ENCODE measurements at regions not wholly inside any gene's neighbourhood (a gene's known extent, or its start where the extent isn't known, plus 50 kb on each side); places are given as distances from the start of the nearest gene placed in this dataset.
"Not testable (repeated sequence)": the region's sequence is repeated elsewhere in the genome, so short reads cannot be mapped to it uniquely, and the experiment has no call there.

DNA sequence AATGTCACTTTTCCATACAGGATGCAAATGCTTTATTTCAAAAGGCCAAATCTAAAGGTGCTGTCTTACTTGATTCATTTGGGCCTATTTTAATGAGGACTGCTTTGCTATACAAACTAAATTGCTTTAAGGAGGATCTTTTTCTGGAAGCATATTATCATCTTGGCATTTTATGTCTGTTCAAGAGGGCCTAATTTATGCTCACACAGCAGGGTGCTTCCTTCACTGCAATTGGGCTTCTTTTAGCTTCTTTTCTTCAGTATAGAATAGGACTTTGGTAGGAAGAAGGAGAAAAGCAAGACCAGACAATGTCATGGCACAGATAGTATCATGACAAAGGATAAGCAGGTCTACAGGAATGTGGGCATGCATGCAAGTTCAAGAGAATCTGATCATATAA is 222.4 kb upstream of the ANKRD50 start:
- TF ChIP-seq, protein P1, sequence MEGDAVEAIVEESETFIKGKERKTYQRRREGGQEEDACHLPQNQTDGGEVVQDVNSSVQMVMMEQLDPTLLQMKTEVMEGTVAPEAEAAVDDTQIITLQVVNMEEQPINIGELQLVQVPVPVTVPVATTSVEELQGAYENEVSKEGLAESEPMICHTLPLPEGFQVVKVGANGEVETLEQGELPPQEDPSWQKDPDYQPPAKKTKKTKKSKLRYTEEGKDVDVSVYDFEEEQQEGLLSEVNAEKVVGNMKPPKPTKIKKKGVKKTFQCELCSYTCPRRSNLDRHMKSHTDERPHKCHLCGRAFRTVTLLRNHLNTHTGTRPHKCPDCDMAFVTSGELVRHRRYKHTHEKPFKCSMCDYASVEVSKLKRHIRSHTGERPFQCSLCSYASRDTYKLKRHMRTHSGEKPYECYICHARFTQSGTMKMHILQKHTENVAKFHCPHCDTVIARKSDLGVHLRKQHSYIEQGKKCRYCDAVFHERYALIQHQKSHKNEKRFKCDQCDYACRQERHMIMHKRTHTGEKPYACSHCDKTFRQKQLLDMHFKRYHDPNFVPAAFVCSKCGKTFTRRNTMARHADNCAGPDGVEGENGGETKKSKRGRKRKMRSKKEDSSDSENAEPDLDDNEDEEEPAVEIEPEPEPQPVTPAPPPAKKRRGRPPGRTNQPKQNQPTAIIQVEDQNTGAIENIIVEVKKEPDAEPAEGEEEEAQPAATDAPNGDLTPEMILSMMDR (IDR thresholded peaks at IDR 0.05; ENCODE audit: borderline replicate concordance), result no peak
- H3K4me3 ChIP-seq, result no peak overlapping the region
- no peaks in the 10 kb centered on the region for H3K36me3 ChIP-seq
- no peak overlapping the region for H3K27ac ChIP-seq (replicated peaks)
- H3K4me1 ChIP-seq, result peaks cover 45% of the 10 kb centered on the region
- no peak for DNase-seq
- no peaks in the 10 kb centered on the region for H3K27me3 ChIP-seq (ENCODE audit: low read depth)
- intact Hi-C loops (cut with micrococcal nuclease), result no loop called here
- H3K9me3 ChIP-seq (replicated peaks), result no peaks in the 10 kb centered on the region

DNA sequence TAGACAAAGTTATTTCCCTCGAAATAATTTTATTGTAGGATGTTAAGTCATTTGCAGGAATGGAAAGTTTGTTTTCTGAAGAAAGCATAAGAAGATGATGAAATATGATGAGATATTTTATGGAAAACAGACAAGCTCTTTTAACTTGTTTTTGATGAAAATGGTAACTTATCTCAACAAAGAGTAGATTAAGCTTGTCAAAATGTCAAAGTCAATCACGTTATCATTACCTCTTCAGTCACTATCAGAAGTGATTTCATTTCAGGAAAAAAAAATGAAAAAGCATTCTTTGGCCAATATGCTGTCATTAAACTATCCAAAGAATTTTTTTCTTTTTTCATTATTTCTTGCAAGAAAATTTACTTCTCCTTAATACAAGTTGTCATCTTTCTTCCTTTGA is 221.0 kb upstream of the ANKRD50 start:
- intact Hi-C loops (cut with micrococcal nuclease), result no loop called here
- Histone ChIP-seq H3K4me3 (no peak overlapping the region), H3K36me3 (no peaks in the 10 kb centered on the region), H3K9me3 (replicated peaks) (no peaks in the 10 kb centered on the region), H3K27ac (replicated peaks) (no peak overlapping the region), H3K4me1 (peaks cover 36% of the 10 kb centered on the region), H3K27me3 (ENCODE audit: low read depth) (no peaks in the 10 kb centered on the region)
- no peak for DNase-seq
- TF ChIP-seq, protein P1 (IDR thresholded peaks at IDR 0.05; ENCODE audit: borderline replicate concordance), result no peak

DNA sequence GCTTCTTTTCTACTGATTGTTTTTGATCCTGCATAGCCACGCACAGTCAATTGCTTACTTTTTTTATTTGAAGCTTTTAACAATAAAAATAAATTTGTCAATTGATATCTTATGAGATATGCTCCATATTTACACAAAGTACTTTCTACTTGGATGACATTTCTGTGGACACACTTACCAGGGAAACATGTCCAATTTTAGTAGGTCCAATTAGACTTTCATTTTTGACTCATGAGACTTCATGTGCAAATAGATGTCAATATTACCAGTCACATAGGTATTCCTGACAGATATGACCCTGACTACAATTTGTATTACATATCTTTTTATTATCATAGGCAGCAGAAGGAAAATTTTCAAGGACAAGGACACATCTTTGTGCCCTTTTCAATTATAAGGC is 219.9 kb upstream of the ANKRD50 start:
- TF ChIP-seq, protein P1 (IDR thresholded peaks at IDR 0.05; ENCODE audit: borderline replicate concordance), result no peak

DNA sequence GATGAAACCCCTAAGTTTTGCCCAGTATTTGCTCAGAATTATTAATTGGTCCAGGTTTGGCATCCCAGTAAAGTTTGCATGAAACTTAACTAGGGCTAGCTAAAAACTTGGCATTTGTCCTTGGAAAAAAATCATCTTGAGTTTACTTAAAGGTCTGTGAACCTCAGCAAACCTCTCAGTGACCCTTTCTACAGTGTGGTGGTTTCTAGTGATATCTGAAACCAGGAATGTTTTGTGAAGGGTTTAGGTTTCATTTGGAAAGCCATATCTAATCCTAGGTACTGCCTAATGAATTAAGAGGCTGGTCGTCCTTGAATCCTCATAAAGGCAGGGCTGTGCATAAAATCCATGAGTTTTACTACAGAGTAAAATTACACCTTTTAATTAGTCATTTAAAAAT is 218.5 kb upstream of the ANKRD50 start:
- no peak overlapping the region for H3K4me3 ChIP-seq
- no peak overlapping the region for H3K27ac ChIP-seq (replicated peaks)
- H3K9me3 ChIP-seq (replicated peaks), result no peaks in the 10 kb centered on the region
- no peaks in the 10 kb centered on the region for H3K27me3 ChIP-seq (ENCODE audit: low read depth)
- TF ChIP-seq, protein P1 (IDR thresholded peaks at IDR 0.05; ENCODE audit: borderline replicate concordance), result no peak
- H3K4me1 ChIP-seq, result peaks cover 20% of the 10 kb centered on the region
- DNase-seq, result no peak
- intact Hi-C loops (cut with micrococcal nuclease), result no loop called here
- H3K36me3 ChIP-seq, result no peaks in the 10 kb centered on the region

More for the DNA sequence above, 219.9 kb upstream of the ANKRD50 start:
- Histone ChIP-seq H3K9me3 (replicated peaks) (no peaks in the 10 kb centered on the region), H3K36me3 (no peaks in the 10 kb centered on the region), H3K27ac (replicated peaks) (no peak overlapping the region), H3K4me1 (peaks cover 34% of the 10 kb centered on the region), H3K27me3 (ENCODE audit: low read depth) (no peaks in the 10 kb centered on the region), H3K4me3 (no peak overlapping the region)
- no peak for DNase-seq
- intact Hi-C loops (cut with micrococcal nuclease), result no loop called here

DNA sequence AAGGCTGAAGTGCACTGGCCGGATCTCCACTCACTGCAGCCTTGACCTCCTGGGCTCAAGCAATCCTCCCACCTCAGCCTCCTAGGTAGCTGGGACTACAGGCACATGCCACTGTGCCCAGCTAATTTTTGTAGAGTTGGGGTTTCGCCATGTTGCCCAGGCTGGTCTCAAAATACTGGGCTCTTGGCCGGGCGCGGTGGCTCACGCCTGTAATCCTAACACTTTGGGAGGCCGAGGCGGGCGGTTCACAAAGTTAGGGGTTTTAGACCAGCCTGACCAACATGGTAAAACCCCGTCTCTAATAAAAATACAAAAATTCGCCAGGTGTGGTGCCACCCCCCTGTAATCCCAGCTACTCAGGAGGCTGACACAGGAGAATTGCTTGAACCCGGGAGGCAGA is 210.2 kb upstream of the ANKRD50 start:
- H3K36me3 ChIP-seq; H3K4me3 ChIP-seq; H3K27me3 ChIP-seq (ENCODE audit: low read depth); DNase-seq; H3K27ac ChIP-seq (replicated peaks); H3K4me1 ChIP-seq; intact Hi-C loops (cut with micrococcal nuclease); H3K9me3 ChIP-seq (replicated peaks): not testable (repeated sequence)

DNA sequence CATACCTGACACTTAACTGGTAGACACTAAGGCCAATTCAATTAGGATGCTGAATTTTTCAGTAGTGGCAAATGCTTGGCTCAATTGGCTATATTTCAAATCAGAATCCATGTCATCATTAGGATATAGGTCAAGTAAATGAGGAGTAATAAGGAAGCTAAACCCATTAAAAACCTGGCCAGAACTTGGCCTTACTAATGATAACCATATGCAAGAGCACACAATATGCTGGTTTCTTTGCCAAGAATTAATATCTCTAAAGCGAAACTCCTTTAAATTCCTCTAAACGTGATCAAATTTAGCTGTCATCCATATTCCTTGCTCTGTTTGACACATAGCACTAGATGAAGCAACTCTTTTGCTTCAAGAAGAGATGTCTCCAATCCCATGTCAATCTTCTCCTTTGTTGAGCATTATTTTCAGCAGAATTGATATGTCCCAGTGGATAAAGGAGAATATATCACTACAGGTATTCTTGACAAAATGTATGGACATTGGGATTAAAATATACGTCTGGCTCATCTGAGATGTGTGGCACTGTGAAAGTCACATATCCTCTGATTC is 206.1 kb upstream of the ANKRD50 start:
- intact Hi-C loops (cut with micrococcal nuclease), result no loop called here
- no peak overlapping the region for H3K27ac ChIP-seq (replicated peaks)

More for the DNA sequence above, 206.1 kb upstream of the ANKRD50 start:
- no peaks in the 10 kb centered on the region for H3K4me1 ChIP-seq
- TF ChIP-seq, protein P1 (IDR thresholded peaks at IDR 0.05; ENCODE audit: borderline replicate concordance), result no peak
- no peaks in the 10 kb centered on the region for H3K27me3 ChIP-seq (ENCODE audit: low read depth)
- DNase-seq, result no peak
- no peaks in the 10 kb centered on the region for H3K36me3 ChIP-seq
- no peak overlapping the region for H3K4me3 ChIP-seq
- peaks cover 3% of the 10 kb centered on the region for H3K9me3 ChIP-seq (replicated peaks)
